GM19328 (cell line): ENCODE measurements at regions not wholly inside any gene's neighbourhood (a gene's known extent, or its start where the extent isn't known, plus 50 kb on each side); places are given as distances from the start of the nearest gene placed in this dataset.
"Not testable (repeated sequence)": the region's sequence is repeated elsewhere in the genome, so short reads cannot be mapped to it uniquely, and the experiment has no call there.

Experiments used
- ATAC-seq: cut with Tn5 transposase; IDR thresholded peaks from one replicate; pipeline ENCODE4 v1.9.1; 2021; ENCODE audit warnings: mild to moderate bottlenecking, moderate library complexity; ENCODE audit not compliant: unreplicated experiment

DNA sequence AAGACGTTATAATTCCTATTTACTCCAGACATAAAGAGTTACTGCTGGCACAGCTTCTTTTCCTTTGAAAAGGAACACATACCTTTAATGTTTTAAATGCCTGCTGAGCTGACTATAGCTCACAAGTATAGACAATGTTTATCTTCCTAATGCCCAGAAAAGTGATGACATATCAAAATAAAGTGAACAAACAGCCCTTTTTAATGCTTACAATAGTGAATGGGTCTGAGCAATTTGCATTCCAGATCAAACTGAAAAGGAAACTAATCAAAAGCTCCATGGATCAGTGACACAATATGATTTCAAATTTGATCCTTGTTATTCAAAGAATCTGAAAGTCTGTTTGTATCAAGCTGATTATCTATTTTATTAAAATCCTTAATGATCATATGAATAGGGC lies 233.6 kb upstream of the SEMA3E start:
- no peak for ATAC-seq

GRCh38 chr7:83879063-83879462 lies 230.1 kb upstream of the SEMA3E start:
- no peak for ATAC-seq

GRCh38 chr7:83878614-83879013 lies 229.7 kb upstream of the SEMA3E start:
- no peak for ATAC-seq

DNA sequence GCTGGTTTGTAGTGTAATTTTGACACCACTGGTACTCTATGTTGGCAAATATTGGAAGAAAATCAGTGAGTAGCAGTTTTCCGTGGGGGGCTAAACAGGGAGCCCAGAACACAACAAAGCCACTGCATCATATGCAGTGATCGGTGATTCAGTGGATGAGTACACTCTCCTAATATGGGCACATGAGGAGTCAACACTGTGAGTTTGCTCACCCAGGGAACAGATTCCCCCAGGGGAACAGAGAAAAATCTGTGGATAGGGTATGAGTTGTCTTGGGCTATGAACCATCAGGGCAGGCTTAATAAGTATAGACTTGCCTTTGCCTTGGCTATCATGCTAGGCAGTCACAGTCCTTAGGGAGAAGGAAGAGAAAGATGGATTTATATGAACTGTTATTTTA lies 227.7 kb upstream of the SEMA3E start:
- no peak for ATAC-seq

DNA sequence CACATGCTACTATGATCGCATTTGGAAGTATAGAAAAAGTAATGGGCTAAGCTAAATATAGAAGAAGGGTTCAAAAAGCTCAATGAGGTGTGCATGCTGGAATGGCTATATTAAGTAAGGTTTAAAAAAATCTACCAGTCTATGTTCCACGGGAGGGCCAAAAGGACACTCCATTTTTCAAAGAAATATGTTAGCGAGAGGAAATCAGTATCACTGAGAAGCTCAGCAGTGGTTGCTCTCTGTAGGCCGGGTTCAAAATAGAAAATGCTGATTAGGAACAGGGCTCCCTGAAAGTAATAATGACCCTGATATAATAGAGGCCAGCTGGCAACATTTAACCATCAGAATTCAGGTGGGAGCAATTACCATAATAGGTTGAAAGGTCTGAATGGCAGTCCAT lies 224.5 kb upstream of the SEMA3E start:
- no peak for ATAC-seq

DNA sequence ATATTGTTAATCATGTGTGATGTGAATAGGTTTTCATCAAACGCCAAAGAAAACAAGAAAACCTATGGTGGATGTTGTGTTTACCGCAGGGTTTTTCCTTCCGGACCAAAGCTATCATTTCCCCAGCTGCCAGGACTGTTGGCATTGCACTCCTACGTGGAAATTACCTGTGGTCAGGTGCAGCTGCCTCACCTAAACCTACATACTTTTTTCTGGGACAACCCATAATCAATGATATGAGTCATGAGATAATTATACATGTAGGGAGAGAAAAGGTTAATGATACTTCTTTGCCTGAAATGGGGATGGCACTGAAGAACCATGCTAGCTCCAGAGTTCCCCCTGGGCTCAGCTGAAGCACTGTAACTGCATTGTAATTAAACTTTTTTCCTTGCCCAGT lies 223.6 kb upstream of the SEMA3E start:
- no peak for ATAC-seq

DNA sequence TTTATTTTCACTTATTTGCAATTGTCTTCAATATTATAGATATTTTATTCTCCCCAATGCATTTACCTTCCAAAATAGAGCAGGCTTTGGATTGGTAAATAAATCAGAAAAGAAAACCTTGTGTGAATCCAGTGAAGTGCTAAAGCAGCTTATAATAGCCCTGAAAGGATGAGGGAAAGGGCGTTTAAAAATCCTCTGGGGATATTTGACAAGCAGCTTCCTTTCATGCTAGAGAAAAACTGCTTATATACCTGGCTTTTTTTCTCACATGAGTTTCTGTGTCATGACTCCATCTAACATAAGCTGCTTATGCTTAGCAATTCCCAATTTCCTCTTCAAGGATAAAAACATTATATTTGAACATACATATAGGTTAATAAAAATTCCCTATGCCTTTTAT lies 221.6 kb upstream of the SEMA3E start:
- no peak for ATAC-seq

DNA sequence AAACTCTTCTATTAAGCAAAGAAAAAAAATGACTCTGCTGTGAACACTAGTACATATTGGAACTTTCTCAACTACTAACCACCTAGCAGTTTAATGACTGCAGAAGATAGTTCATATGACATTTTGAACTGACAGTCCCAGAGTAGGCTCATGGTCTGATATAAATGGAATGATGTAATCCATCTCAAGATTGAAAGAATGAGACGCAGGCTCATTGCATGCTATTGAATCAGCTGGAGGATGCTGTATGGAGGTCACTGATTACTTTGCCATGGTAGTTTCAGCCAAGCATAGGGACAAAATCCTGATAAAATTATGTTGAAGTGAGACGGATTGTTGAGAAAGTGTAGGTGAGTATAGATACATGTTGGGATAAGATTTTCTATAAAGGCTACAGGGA lies 217.6 kb upstream of the SEMA3E start:
- ATAC-seq, result no peak

DNA sequence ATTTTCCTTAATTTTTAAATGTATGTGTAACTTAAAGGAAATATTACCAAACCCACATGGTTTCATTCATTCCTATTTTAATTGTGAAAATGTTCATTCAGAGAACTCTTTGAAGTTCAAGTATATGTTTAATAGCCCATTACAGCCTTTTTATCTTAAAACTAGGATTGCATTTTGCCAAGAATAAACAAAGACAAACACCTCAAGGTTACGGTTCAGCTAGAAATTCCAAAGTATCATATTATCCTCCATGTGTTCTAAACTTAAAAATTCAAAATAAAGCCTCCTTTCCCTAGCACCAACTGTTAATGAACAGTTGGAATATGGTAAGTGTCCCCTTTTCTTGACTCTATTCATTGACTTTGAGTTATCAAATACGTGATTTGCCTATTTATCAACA lies 215.6 kb upstream of the SEMA3E start:
- no peak for ATAC-seq

- ATAC-seq, result no peak
These were observed 215.0 kb upstream of the SEMA3E start for GRCh38 chr7:83863906-83864305.

DNA sequence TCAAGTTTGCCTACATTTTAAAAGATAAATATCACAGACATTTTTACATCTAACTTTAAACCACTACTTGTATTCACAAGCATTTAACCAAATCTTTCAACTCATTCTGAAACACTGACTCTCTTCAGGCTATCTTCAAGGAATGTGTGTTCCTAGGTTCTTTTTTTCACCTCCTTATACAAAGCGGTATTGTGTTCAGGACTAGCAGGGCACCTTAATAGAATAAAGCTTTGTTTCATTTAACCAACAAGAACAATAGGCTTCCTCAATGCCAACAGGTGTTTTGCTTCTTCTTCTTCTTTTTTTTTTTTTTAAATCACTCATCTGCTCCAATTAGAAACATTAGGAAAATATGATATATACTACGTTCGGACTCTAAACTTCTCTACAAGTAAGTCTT lies 212.9 kb upstream of the SEMA3E start:
- ATAC-seq, result no peak

- no peak for ATAC-seq
These were observed 210.9 kb upstream of the SEMA3E start for GRCh38 chr7:83859827-83860226.

DNA sequence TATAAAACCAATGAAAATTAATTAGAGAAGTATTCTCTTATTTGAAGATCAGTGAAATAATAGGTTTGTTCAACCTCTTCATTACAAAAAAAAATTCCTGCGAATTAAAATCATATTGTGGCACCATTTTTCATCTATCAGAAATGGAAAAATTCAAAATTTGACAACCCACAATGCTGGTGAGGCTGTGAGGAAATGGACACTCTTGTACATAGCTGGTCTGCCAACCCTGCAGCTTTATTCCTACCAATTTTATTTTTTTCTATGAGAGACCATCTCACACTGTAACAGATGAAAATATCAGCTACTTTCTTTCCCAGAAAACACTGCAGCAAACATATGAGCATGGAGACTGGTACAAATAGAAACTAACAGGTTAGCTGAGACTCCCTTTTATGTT lies 208.8 kb upstream of the SEMA3E start:
- no peak for ATAC-seq

DNA sequence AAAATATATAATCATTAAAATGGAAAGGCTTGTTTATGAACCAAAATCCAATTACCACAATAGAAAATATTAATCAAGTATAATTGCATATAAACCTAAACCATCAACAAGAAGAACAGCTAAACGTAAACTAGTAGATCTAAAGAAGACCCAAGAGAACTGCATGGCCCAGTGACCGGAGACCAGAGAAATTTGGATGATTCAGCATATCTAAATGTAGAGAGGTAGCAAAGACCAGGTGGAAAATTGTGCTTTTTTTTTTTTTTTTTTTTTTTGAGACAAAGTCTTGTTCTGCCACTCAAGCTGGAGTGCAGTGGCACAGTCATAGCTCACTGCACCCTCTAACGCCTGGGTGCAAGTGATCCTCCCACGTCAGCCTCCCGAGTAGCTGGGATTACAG lies 207.2 kb upstream of the SEMA3E start:
- ATAC-seq, result no peak

GRCh38 chr7:83852136-83852535 lies 203.2 kb upstream of the SEMA3E start:
- no peak for ATAC-seq

- no peak for ATAC-seq
These were observed 202.6 kb upstream of the SEMA3E start for GRCh38 chr7:83851551-83851950.

DNA sequence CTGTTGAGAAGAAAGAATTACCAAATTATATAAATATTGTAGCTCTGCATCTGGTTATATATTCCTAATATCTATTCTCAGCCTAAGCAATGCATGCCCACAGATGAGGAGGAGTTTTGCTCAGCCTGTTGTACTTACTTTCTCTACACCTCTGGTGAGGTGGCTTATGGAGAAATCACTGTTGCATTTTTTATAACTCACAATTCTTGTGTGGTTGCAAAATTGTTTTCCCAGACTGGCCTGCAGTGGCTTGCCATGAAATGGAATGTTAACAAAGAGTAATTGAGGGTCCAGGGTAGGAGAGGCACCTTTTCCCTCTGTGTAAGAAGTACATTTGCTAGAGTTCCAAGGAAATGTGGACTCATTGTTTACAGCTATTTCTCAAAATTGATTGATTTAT lies 202.0 kb upstream of the SEMA3E start:
- no peak for ATAC-seq

DNA sequence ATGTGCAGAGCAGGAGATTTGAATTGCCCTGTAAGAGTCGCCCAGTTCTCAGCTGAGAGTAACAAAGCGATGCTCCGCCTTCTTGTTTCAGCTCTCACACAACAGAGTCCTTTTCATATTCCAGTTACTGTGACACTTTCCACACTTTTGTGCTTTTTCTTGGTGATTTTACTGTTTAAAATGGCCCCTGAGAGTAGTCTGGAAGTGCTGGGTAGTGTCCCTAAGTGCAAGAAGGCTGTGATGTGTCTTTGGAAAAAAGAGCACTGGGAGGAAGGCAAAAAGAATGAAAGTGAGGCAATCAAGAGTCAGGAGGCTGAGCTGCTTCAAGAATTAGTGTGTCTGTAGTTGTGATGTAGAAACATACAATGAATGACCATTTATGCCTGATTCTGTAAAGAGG lies 201.2 kb upstream of the SEMA3E start:
- no peak for ATAC-seq

- ATAC-seq, result no peak
These were observed 200.2 kb upstream of the SEMA3E start for GRCh38 chr7:83849131-83849530.

- ATAC-seq, result no peak
These were observed 194.0 kb upstream of the SEMA3E start for GRCh38 chr7:83842894-83843293.

- ATAC-seq, result no peak
These were observed 188.7 kb upstream of the SEMA3E start for GRCh38 chr7:83837683-83838082.

DNA sequence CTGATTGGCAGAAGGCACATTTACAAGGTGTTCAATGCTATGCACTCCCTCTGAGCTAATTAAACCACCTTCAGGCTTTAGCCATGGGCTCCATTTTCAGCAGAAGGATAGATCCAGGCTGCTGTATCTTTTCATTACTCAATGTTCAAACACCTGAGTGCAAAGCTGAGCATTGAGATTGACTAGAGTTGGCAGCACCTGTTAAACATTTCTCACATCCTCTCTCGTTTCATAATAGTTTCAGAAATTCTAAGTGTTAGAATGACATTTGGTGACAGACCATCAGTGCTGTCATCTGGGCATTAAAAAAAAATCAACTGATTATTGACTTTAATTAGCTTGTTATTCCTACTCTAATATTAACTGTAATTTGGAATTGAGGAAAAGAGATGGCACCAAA lies 187.1 kb upstream of the SEMA3E start:
- ATAC-seq, result no peak

GRCh38 chr7:83835424-83835823 lies 186.5 kb upstream of the SEMA3E start:
- ATAC-seq, result no peak

GRCh38 chr7:83833721-83834120 lies 184.8 kb upstream of the SEMA3E start:
- not testable (repeated sequence) for ATAC-seq
